ENCODE measurements at regions not wholly inside any gene's neighbourhood (a gene's known extent, or its start where the extent isn't known, plus 50 kb on each side); places are given as distances from the start of the nearest gene placed in this dataset.

DNA sequence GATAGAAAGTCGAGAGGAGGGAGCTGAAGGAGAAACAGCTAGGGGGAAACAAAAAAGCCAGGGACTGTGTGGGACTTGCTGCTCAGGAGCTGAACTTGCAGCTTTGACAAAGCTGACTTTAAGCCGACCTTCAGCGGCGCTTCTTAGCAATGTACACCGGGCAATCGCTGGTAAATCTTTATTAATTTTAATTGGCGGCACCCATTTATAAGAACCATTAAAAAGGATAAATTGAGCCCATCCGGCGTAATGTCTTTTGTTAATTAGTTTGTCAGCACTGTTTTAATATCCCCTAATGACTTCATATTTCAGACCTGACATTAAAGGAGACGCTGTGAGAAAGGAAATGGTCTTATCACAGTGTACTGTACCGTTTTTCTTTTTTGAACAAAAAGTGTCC, 86.2 kb upstream of the VASH1 start:
- no peak for DNase-seq (ENCODE audit: low read depth in 1 of 2, low spot score in 1 of 2)
- Histone ChIP-seq H3K27me3 (ENCODE audit: insufficient read depth, poor library complexity, severe bottlenecking) (no peaks in the 10 kb centered on the region), H3K4me3 (replicated peaks; ENCODE audit: insufficient read depth, low read length) (no peak overlapping the region), H3K27ac (replicated peaks) (no peak overlapping the region)
- TF ChIP-seq SPI1 (IDR thresholded peaks at IDR 0.05; ENCODE audit: borderline replicate concordance, low read depth) (no peak), POLR2AphosphoS5 (IDR thresholded peaks at IDR 0.05; ENCODE audit: low read depth) (no peak), GABPA (IDR thresholded peaks at IDR 0.05; ENCODE audit: low read depth) (no peak)
- TF ChIP-seq, protein P1, sequence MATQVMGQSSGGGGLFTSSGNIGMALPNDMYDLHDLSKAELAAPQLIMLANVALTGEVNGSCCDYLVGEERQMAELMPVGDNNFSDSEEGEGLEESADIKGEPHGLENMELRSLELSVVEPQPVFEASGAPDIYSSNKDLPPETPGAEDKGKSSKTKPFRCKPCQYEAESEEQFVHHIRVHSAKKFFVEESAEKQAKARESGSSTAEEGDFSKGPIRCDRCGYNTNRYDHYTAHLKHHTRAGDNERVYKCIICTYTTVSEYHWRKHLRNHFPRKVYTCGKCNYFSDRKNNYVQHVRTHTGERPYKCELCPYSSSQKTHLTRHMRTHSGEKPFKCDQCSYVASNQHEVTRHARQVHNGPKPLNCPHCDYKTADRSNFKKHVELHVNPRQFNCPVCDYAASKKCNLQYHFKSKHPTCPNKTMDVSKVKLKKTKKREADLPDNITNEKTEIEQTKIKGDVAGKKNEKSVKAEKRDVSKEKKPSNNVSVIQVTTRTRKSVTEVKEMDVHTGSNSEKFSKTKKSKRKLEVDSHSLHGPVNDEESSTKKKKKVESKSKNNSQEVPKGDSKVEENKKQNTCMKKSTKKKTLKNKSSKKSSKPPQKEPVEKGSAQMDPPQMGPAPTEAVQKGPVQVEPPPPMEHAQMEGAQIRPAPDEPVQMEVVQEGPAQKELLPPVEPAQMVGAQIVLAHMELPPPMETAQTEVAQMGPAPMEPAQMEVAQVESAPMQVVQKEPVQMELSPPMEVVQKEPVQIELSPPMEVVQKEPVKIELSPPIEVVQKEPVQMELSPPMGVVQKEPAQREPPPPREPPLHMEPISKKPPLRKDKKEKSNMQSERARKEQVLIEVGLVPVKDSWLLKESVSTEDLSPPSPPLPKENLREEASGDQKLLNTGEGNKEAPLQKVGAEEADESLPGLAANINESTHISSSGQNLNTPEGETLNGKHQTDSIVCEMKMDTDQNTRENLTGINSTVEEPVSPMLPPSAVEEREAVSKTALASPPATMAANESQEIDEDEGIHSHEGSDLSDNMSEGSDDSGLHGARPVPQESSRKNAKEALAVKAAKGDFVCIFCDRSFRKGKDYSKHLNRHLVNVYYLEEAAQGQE (IDR thresholded peaks at IDR 0.05; ENCODE audit: insufficient replicate concordance, low read depth): no peak
- TF ChIP-seq, protein P2, sequence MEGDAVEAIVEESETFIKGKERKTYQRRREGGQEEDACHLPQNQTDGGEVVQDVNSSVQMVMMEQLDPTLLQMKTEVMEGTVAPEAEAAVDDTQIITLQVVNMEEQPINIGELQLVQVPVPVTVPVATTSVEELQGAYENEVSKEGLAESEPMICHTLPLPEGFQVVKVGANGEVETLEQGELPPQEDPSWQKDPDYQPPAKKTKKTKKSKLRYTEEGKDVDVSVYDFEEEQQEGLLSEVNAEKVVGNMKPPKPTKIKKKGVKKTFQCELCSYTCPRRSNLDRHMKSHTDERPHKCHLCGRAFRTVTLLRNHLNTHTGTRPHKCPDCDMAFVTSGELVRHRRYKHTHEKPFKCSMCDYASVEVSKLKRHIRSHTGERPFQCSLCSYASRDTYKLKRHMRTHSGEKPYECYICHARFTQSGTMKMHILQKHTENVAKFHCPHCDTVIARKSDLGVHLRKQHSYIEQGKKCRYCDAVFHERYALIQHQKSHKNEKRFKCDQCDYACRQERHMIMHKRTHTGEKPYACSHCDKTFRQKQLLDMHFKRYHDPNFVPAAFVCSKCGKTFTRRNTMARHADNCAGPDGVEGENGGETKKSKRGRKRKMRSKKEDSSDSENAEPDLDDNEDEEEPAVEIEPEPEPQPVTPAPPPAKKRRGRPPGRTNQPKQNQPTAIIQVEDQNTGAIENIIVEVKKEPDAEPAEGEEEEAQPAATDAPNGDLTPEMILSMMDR (IDR thresholded peaks at IDR 0.05; ENCODE audit: insufficient read depth, low read length): no peak

DNA sequence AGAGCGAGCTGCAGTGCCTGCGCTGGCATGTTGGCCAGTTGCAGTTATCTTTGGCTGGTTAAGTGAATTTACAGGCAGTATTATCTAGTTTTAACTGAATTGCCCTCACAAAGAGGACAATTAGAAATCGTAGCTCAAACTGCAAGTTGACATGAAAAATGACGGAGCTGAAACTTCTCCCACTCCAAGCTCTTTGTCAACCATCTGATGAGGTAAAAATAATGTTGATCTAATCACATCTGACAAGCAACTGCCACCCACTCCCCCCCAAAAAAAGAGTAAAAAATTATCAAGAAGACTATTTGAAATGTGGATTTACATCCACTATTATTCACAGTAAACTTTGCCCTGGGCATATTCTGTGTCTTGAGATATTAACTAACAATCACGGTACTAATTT, 84.7 kb upstream of the VASH1 start:
- no peak for DNase-seq (ENCODE audit: low read depth in 1 of 2, low spot score in 1 of 2)
- H3K4me3 ChIP-seq (replicated peaks; ENCODE audit: insufficient read depth, low read length): no peak overlapping the region

DNA sequence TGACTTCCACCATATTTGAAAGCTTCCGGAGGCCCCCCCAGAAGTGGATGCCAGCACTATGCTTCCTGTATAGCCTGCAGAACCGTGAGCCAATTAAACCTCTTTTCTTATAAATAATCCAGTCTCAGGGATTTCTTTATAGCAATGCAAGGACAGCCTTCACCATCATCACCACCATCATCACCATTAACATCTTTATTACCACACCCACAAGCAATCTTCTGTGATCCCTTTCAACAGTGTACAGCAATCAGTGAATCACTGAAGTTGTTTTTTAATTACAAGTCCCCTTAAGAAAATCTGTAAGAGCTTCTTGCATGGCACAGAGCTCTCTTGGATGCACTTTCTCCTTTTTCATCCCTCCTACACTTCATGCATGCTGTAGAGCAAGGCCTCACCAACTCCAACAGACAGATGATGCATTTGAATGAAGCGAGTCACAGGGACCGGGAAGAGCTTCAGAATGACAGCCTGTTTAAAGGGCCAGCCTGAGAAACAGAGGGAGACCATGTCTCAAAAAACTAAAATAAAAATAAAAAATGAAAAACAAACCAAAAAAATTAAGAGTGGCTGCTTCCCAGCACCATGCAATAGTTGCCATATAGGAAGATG, 83.6 kb upstream of the VASH1 start:
- no peak for TF ChIP-seq GABPA (IDR thresholded peaks at IDR 0.05; ENCODE audit: low read depth)
- no peak for TF ChIP-seq SPI1 (IDR thresholded peaks at IDR 0.05; ENCODE audit: borderline replicate concordance, low read depth)
- TF ChIP-seq, protein P1 (IDR thresholded peaks at IDR 0.05; ENCODE audit: insufficient replicate concordance, low read depth): no peak
- TF ChIP-seq, protein P2 (IDR thresholded peaks at IDR 0.05; ENCODE audit: insufficient read depth, low read length): no peak
- TF ChIP-seq POLR2AphosphoS5 (IDR thresholded peaks at IDR 0.05; ENCODE audit: low read depth): no peak

More for the DNA sequence above, 84.7 kb upstream of the VASH1 start:
- Histone ChIP-seq H3K27me3 (ENCODE audit: insufficient read depth, poor library complexity, severe bottlenecking) (no peaks in the 10 kb centered on the region), H3K27ac (replicated peaks) (no peak overlapping the region)
- TF ChIP-seq, protein P1 (IDR thresholded peaks at IDR 0.05; ENCODE audit: insufficient replicate concordance, low read depth): no peak
- TF ChIP-seq SPI1 (IDR thresholded peaks at IDR 0.05; ENCODE audit: borderline replicate concordance, low read depth) (no peak), GABPA (IDR thresholded peaks at IDR 0.05; ENCODE audit: low read depth) (no peak), POLR2AphosphoS5 (IDR thresholded peaks at IDR 0.05; ENCODE audit: low read depth) (no peak)
- TF ChIP-seq, protein P2 (IDR thresholded peaks at IDR 0.05; ENCODE audit: insufficient read depth, low read length): no peak

More for the DNA sequence above, 83.6 kb upstream of the VASH1 start:
- no peak overlapping the region for H3K4me3 ChIP-seq (replicated peaks; ENCODE audit: insufficient read depth, low read length)
- no peaks in the 10 kb centered on the region for H3K27me3 ChIP-seq (ENCODE audit: insufficient read depth, poor library complexity, severe bottlenecking)
- no peak overlapping the region for H3K27ac ChIP-seq (replicated peaks)
- no peak for DNase-seq (ENCODE audit: low read depth in 1 of 2, low spot score in 1 of 2)

Measured in HL-60 (cell line).